ENCODE measurements at regions not wholly inside any gene's neighbourhood (a gene's known extent, or its start where the extent isn't known, plus 50 kb on each side); places are given as distances from the start of the nearest gene placed in this dataset.

DNA sequence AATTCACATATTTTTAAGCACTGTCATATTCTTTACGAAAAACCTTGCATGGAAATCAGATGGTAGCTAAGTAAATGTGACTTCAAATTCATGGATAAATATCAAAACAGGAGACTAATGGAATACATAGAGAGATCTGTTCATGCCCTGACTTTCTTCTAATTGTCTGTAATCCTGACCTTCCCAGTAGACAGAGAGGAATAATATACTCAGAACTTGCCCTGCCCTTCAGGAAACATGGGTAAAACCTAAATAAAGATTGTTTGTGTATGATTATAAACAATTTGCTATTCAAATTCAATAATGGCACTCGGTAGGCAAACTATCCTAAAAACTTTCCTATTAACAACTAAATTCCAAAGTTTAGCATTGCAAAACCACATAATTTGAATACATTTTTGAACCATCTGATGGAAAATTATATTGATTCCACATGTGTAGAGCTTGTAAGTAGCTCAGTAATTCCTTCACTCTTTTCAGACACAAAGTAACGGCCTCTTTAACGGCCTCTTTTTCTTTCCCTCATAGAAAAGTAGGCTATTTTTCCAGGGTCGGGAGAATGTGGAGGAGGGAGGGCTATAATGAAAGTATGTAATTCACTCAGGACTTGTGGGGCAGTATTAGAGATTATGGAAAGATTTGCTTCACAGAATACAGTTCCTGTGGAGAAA lies 227.6 kb downstream of the ALDH8A1 start:
- Histone ChIP-seq H3K27me3 (no peaks in the 10 kb centered on the region), H3K9me3 (no peaks in the 10 kb centered on the region), H3K36me3 (no peaks in the 10 kb centered on the region), H3K27ac (peak overlapping the region; percentile 46), H3K4me3 (no peak overlapping the region), H3K4me1 (peaks cover 50% of the 10 kb centered on the region)
- no peak for DNase-seq (ENCODE audit: low spot score in 2 of 2)
- 60% methylated on average over 5 of the region's 5 CpGs for WGBS
- TF ChIP-seq POLR2AphosphoS5 (IDR thresholded peaks at IDR 0.05): no peak
- no peak for TF ChIP-seq POLR2A (IDR thresholded peaks at IDR 0.05)
- TF ChIP-seq, protein P1, sequence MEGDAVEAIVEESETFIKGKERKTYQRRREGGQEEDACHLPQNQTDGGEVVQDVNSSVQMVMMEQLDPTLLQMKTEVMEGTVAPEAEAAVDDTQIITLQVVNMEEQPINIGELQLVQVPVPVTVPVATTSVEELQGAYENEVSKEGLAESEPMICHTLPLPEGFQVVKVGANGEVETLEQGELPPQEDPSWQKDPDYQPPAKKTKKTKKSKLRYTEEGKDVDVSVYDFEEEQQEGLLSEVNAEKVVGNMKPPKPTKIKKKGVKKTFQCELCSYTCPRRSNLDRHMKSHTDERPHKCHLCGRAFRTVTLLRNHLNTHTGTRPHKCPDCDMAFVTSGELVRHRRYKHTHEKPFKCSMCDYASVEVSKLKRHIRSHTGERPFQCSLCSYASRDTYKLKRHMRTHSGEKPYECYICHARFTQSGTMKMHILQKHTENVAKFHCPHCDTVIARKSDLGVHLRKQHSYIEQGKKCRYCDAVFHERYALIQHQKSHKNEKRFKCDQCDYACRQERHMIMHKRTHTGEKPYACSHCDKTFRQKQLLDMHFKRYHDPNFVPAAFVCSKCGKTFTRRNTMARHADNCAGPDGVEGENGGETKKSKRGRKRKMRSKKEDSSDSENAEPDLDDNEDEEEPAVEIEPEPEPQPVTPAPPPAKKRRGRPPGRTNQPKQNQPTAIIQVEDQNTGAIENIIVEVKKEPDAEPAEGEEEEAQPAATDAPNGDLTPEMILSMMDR (IDR thresholded peaks at IDR 0.05): no peak
- TF ChIP-seq EP300 (IDR thresholded peaks at IDR 0.05): no peak

DNA sequence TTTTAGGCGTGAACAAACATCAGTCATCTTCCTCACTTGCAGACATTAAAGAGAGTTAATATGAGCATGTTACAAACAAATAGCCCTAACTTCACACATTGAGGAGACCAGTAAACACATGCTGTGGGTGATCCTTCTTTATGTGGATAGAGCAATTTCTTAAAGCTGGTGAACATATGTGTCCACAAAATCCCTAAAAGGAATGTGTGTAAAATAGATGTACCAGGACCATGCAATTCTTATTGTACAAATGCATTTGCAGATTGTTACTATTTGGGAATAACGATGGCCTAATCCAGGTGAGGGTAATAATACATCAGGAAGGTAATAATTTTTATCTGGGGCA lies 228.9 kb downstream of the ALDH8A1 start:
- H3K4me3 ChIP-seq: no peak overlapping the region
- no peaks in the 10 kb centered on the region for H3K36me3 ChIP-seq
- TF ChIP-seq POLR2AphosphoS5 (IDR thresholded peaks at IDR 0.05): no peak
- TF ChIP-seq, protein P1 (IDR thresholded peaks at IDR 0.05): no peak
- TF ChIP-seq POLR2A (IDR thresholded peaks at IDR 0.05): no peak
- no peak for TF ChIP-seq EP300 (IDR thresholded peaks at IDR 0.05)
- H3K4me1 ChIP-seq: peaks cover 50% of the 10 kb centered on the region
- WGBS: 72% methylated on average over 2 of the region's 2 CpGs
- H3K27me3 ChIP-seq: no peaks in the 10 kb centered on the region
- no peak for DNase-seq (ENCODE audit: low spot score in 2 of 2)
- peak overlapping the region; percentile 73 for H3K27ac ChIP-seq
- no peaks in the 10 kb centered on the region for H3K9me3 ChIP-seq

DNA sequence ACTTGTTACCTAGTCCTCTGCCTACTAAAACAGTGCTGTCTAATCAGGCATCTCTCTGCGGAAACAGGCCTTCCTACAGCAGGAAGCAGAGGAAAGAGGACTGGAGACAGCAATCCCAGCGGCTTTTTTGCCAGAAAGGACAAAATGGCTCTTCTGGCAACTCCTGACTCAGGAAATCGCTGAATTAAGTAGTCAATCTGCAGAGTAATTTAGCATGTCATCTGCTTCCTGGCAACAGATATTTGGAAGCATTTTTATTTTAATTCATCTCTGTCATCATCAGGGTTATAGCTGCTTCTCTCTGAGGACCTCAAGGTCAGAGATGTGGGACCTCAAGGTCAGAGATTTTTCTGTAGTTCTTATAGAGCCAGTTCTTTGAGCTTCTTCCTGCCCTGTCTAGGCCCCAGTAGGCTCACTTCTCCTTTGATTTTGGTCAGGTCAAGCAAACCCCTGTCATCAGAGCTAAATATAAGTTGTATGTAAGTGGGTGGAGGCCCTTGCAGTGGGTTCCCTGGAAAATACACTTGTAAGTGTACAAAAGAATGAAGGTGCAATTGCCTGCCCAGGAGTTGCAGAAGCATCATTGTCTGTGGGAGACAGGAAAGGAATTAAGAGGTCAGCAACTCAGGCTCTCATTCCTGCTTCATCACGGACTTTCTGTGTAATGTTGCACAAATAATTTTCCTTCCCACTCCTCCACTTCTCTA lies 229.4 kb downstream of the ALDH8A1 start:
- H3K4me3 ChIP-seq: no peak overlapping the region
- peaks cover 50% of the 10 kb centered on the region for H3K4me1 ChIP-seq
- peak overlapping the region; percentile 73 for H3K27ac ChIP-seq
- DNase-seq (ENCODE audit: low spot score in 2 of 2): no peak
- WGBS: 41% methylated on average over 4 of the region's 4 CpGs
- TF ChIP-seq POLR2A (IDR thresholded peaks at IDR 0.05): no peak
- TF ChIP-seq, protein P1 (IDR thresholded peaks at IDR 0.05): no peak
- no peak for TF ChIP-seq EP300 (IDR thresholded peaks at IDR 0.05)
- no peak for TF ChIP-seq POLR2AphosphoS5 (IDR thresholded peaks at IDR 0.05)
- no peaks in the 10 kb centered on the region for H3K27me3 ChIP-seq
- no peaks in the 10 kb centered on the region for H3K36me3 ChIP-seq
- no peaks in the 10 kb centered on the region for H3K9me3 ChIP-seq

DNA sequence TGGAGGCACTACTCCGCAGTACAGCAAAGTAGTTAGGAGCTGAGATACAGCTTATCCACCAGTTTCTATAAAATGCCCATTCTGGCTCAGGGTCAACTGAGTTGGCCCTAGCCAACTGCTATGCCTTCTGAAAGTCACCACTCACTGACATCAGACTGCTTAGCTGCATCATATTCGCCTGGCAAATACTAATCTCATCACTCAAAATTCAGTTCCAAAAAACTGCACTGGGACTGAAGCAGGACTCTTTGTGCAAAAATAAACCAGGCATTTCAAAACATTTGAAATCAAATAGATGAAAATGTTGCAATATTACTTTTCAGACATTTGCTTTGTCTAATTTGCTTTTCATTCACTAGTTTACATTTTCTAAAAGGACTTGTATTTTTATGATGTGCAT lies 230.0 kb downstream of the ALDH8A1 start:
- Histone ChIP-seq H3K4me1 (peaks cover 48% of the 10 kb centered on the region), H3K9me3 (no peaks in the 10 kb centered on the region), H3K27me3 (no peaks in the 10 kb centered on the region), H3K27ac (peak overlapping the region; percentile 73), H3K4me3 (no peak overlapping the region), H3K36me3 (no peaks in the 10 kb centered on the region)
- WGBS: 83% methylated on average over 2 of the region's 2 CpGs
- no peak for DNase-seq (ENCODE audit: low spot score in 2 of 2)
- TF ChIP-seq, protein P1 (IDR thresholded peaks at IDR 0.05): no peak
- no peak for TF ChIP-seq POLR2AphosphoS5 (IDR thresholded peaks at IDR 0.05)
- no peak for TF ChIP-seq EP300 (IDR thresholded peaks at IDR 0.05)
- no peak for TF ChIP-seq POLR2A (IDR thresholded peaks at IDR 0.05)

DNA sequence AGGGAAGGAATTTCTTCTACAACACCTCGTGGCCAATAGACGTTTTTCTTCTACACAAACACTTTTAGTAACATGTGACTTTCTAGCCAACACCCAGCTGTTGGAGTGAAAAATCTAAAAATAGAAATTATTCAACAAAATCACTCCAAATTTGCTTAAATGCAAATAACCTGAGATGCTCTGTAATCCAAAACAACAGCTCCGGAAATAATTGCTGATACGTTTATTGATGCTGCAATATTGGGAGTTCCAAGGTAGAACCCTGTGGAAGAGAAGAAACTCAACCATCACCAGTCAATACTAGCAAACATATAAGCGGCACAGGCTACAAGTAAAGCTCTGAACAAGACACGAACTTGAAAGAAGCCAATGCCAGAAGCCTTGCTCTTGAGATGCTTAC lies 230.6 kb downstream of the ALDH8A1 start:
- no peaks in the 10 kb centered on the region for H3K27me3 ChIP-seq
- no peaks in the 10 kb centered on the region for H3K36me3 ChIP-seq
- H3K9me3 ChIP-seq: no peaks in the 10 kb centered on the region
- H3K27ac ChIP-seq: peak overlapping the region; percentile 73
- peaks cover 46% of the 10 kb centered on the region for H3K4me1 ChIP-seq
- no peak for TF ChIP-seq POLR2A (IDR thresholded peaks at IDR 0.05)
- TF ChIP-seq, protein P1 (IDR thresholded peaks at IDR 0.05): no peak
- no peak for TF ChIP-seq EP300 (IDR thresholded peaks at IDR 0.05)
- TF ChIP-seq POLR2AphosphoS5 (IDR thresholded peaks at IDR 0.05): no peak
- no peak overlapping the region for H3K4me3 ChIP-seq
- 80% methylated on average over 6 of the region's 6 CpGs for WGBS
- DNase-seq (ENCODE audit: low spot score in 2 of 2): no peak

Measured in suprapubic skin (tissue), 4 donors.